BJ (cell line): ENCODE measurements at regions not wholly inside any gene's neighbourhood (a gene's known extent, or its start where the extent isn't known, plus 50 kb on each side); places are given as distances from the start of the nearest gene placed in this dataset.

Experiments
- CTCF ChIA-PET: fragments of 350-600 bp; formaldehyde crosslinking; extraction: SDS; loops from one replicate; lab custom pipeline; 2021; ENCODE audit warnings: antibody characterized with exemption, inconsistent platforms; lab: Yijun Ruan, JAX
- POLR2A ChIA-PET: fragments of 300-600 bp; sonication (Branson Sonifier 250); formaldehyde crosslinking; extraction: SDS; loops from one replicate; lab custom pipeline; 2021; ENCODE audit warnings: antibody characterized with exemption; lab: Charles Lee
- DNase-seq: peaks from one replicate; pipeline ENCODE4 v3.0.0-alpha.2; 2011; ENCODE audit warnings: low read depth
- H3K27me3 ChIP-seq: 2 replicates; pipeline ENCODE4 v1.6.0; 2011; ENCODE audit warnings: low read length; ENCODE audit not compliant: control insufficient read depth, insufficient read depth
- H3K36me3 ChIP-seq: 2 replicates; pipeline ENCODE4 v1.5.1; 2011; ENCODE audit warnings: low read length; ENCODE audit not compliant: control insufficient read depth, insufficient read depth
- H3K4me3 ChIP-seq: 2 replicates; pipeline ENCODE4 v1.5.1; 2011; ENCODE audit warnings: low read depth, mild to moderate bottlenecking, control low read depth, low read length
- TF ChIP-seq, protein P1 (sequence below): IDR thresholded peaks from 2 replicates; pipeline ENCODE4 v1.5.1; 2011; ENCODE audit warnings: low read depth, mild to moderate bottlenecking, control low read depth, inconsistent platforms, low read length, moderate library complexity; ENCODE audit not compliant: insufficient read depth

DNA sequence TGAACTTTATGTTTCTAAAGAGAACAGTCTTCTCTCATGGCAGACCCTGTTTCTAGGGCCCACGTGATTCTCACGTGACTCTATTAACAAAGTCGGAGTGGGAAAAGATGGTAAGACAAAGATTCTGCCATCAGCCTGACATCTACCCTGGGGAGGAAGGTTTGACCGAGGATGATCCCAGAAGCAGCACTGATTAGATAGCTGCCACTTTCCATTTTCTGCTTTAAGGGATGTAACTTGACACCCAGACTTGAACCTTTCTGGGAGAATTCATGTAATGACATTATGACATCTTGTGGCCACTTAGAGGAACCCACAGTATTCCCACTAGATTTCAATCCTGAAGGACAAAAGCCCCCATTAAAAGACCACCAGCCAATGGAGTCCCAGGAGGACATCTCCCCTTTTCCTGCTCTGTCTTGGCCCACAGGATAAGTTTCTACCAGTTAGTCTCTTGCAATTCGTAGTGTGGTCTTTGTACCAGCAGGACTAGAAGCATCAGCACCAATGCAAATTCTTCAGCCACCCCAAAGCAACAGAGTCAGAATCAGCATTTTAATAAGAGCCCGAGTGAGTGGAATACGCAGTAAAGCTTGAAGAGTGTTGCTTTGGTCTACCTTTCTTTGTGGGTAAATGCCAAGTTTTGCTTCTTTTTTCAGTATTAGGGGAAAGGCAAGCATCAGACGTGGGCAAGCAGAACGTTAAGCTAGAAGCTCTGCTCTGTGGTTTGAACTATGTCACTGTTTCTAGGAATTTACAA lies 480.5 kb upstream of the PROK2 start:
- ChIA-PET CTCF (interaction anchor here (0.6 to 4.5 kb wide), 19 partner anchors 27 to 558 kb away, joined by 3 to 24 read pairs (median 3); no protein-coding TSS in a partner anchor), POLR2A (interaction anchor here (0.6 kb wide), 1 partner anchor 110 kb away, joined by 4 read pairs; no protein-coding TSS in a partner anchor)
- Histone ChIP-seq H3K36me3 (no peaks in the 10 kb centered on the region), H3K27me3 (peaks cover 7% of the 10 kb centered on the region), H3K4me3 (no peak overlapping the region)
- TF ChIP-seq, protein P1, sequence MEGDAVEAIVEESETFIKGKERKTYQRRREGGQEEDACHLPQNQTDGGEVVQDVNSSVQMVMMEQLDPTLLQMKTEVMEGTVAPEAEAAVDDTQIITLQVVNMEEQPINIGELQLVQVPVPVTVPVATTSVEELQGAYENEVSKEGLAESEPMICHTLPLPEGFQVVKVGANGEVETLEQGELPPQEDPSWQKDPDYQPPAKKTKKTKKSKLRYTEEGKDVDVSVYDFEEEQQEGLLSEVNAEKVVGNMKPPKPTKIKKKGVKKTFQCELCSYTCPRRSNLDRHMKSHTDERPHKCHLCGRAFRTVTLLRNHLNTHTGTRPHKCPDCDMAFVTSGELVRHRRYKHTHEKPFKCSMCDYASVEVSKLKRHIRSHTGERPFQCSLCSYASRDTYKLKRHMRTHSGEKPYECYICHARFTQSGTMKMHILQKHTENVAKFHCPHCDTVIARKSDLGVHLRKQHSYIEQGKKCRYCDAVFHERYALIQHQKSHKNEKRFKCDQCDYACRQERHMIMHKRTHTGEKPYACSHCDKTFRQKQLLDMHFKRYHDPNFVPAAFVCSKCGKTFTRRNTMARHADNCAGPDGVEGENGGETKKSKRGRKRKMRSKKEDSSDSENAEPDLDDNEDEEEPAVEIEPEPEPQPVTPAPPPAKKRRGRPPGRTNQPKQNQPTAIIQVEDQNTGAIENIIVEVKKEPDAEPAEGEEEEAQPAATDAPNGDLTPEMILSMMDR, result peak; percentile 38
- no peak for DNase-seq

DNA sequence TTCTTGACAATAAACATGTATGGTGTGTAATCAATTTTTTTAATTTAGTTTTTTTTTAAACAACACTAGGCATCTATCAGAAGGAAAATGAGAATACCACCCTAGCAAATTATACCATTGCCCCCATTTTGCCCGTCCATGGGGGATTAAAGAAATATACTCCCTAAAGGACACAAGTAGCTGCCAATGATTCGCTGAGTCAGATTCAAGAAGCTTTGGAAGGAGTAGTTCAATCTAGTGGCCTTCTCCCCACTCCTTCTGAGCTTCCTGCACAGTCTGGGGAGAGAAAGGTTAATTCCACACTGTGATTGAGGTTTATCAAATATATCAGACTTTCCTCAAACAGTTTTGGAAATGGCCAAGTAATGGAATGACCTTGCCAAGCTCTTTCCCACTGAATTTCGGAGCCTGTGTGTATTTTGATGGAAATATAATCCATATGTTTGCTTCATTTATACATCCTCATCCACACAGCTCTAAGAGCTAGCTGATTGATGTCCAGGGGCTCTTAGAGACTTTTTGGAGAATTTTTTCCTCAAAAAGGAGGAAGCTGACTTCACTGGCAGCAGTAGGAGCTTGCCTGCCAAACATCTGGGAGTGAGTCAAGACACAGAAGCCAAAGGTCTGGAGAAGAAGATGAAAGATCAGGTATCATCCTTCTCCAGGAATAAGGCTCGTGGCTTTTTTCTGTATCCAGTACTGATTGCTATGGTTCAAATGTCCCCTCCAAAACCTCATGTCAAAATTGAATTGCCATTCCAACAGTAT lies 478.5 kb upstream of the PROK2 start:
- H3K36me3 ChIP-seq, result no peaks in the 10 kb centered on the region
- H3K27me3 ChIP-seq, result peaks cover 7% of the 10 kb centered on the region
- POLR2A ChIA-PET, result interaction anchor here (0.6 kb wide), 2 partner anchors 229 to 388 kb away, joined by 3 read pairs; no protein-coding TSS in a partner anchor
- H3K4me3 ChIP-seq, result no peak overlapping the region
- no peak for DNase-seq
- TF ChIP-seq, protein P1, result no peak
- CTCF ChIA-PET, result interaction anchor here (0.6 to 4.5 kb wide), 6 partner anchors 10 to 387 kb away, joined by 3 to 24 read pairs (median 3); no protein-coding TSS in a partner anchor

- TF ChIP-seq, protein P1, result no peak
- peaks cover 7% of the 10 kb centered on the region for H3K27me3 ChIP-seq
- POLR2A ChIA-PET, result interaction anchor here (0.6 kb wide), 1 partner anchor 387 kb away, joined by 3 read pairs; no protein-coding TSS in a partner anchor
- DNase-seq, result no peak
- CTCF ChIA-PET, result interaction anchor here (1.4 to 4.5 kb wide), 4 partner anchors 9 to 387 kb away, joined by 3 to 24 read pairs (median 4); no protein-coding TSS in a partner anchor
- H3K4me3 ChIP-seq, result no peak overlapping the region
- H3K36me3 ChIP-seq, result no peaks in the 10 kb centered on the region
Observed at GRCh38 chr3:72262736-72263135, 477.8 kb upstream of the PROK2 start.

DNA sequence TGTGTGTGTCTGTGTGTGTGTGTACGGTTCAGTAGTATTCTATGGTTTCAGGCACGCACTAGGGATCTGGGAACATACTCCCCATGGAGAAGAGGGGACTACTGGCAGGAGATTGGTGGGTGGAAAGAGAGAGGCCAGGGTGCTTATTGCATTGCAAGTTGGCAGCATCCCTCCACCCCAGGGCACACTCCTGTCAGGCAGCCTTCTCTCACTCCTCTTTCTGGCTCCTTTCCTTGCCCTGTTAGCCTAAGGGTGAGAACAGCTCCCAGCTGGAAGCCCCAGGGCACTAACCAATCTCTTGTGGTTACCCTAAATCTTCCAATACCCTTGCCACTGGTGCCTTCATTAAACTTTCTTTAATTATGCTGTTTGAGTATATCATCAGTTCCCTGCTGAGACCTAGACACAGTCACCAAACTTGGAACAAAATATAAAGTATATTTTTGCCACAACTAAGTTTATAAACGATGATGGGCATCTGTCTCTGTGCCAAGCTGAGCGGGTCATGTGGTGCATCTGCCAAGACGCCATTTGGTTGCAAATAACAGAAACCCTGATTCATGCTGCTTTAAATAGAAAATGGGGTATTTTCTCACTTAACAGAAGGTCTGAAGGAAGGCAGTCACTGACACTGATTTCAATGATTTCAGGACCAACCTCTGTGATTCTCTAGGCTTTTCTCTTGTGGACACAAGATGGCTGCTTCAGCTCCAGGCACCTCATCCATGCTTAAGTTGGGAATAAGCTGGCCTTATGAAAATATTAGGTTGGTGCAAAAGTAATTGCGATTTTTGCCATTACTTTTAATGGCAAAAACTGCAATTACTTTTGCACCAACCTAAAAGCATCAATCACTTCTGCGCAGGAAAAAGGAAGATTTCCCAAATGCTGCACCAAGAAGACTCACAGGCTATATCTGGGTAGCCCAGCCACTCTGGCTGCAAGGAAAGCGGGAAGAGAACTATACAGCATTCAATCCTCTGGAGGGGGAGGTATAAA lies 476.9 kb upstream of the PROK2 start:
- no peak for DNase-seq
- Histone ChIP-seq H3K36me3 (no peaks in the 10 kb centered on the region), H3K27me3 (peaks cover 7% of the 10 kb centered on the region), H3K4me3 (no peak overlapping the region)
- POLR2A ChIA-PET, result no interaction called here
- CTCF ChIA-PET, result interaction anchor here (0.8 to 1.6 kb wide), 2 partner anchors 9 to 387 kb away, joined by 3 read pairs; no protein-coding TSS in a partner anchor
- TF ChIP-seq, protein P1, result no peak
